ENCODE measurements at regions not wholly inside any gene's neighbourhood (a gene's known extent, or its start where the extent isn't known, plus 50 kb on each side); places are given as distances from the start of the nearest gene placed in this dataset.

- TF ChIP-seq CTCF (IDR thresholded peaks at IDR 0.05; ENCODE audit: low read depth, low read length) (no peak), EZH2phosphoT487 (IDR thresholded peaks at IDR 0.05; ENCODE audit: low read depth) (no peak)
Measured at GRCh38 chr3:69441040-69441439, 55.2 kb upstream of the FRMD4B start.

Measured in OCI-LY3 (cell line).